ENCODE measurements at regions not wholly inside any gene's neighbourhood (a gene's known extent, or its start where the extent isn't known, plus 50 kb on each side); places are given as distances from the start of the nearest gene placed in this dataset.

GRCh38 chr15:94032571-94032970 is 198.8 kb upstream of the MCTP2 start:
- H3K27me3 ChIP-seq (ENCODE audit: control insufficient read depth, insufficient read depth, low read length, poor library complexity, severe bottlenecking), result no peaks in the 10 kb centered on the region
- no peak overlapping the region for H3K4me3 Mint-ChIP-seq
- no peak overlapping the region for H3K27ac Mint-ChIP-seq
- no peak for DNase-seq
- no peak overlapping the region for H3K27ac ChIP-seq (ENCODE audit: low read depth, low read length)
- H3K4me1 Mint-ChIP-seq, result no peaks in the 10 kb centered on the region
- H3K9me3 ChIP-seq (ENCODE audit: control insufficient read depth, low read length), result no peaks in the 10 kb centered on the region
- H3K36me3 Mint-ChIP-seq (ENCODE audit: low read depth), result no peaks in the 10 kb centered on the region
- no peaks in the 10 kb centered on the region for H3K4me1 ChIP-seq (ENCODE audit: control insufficient read depth, insufficient read depth, low read length)
- H3K9ac ChIP-seq (ENCODE audit: extremely low read depth, low read length, poor library complexity, severe bottlenecking), result no peak overlapping the region
- no peaks in the 10 kb centered on the region for H3K36me3 ChIP-seq (ENCODE audit: control insufficient read depth, insufficient read depth, low read length)
- 89 to 96% methylated on average over 6 of the region's 7 CpGs for WGBS, 2 experiments (ENCODE audit: insufficient coverage in 1 of 2, insufficient read length in 1 of 2)
- H3K9me3 Mint-ChIP-seq, result no peaks in the 10 kb centered on the region
- no peak for TF ChIP-seq CTCF (conservative IDR thresholded peaks at IDR 0.05)
- no peaks in the 10 kb centered on the region for H3K27me3 Mint-ChIP-seq (ENCODE audit: insufficient read depth)
- H3K4me3 ChIP-seq (ENCODE audit: low read length), result no peak overlapping the region

- 100% methylated on average over 1 of the region's 1 CpG for WGBS, 2 experiments (ENCODE audit: insufficient coverage in 1 of 2, insufficient read length in 1 of 2)
- H3K4me1 Mint-ChIP-seq, result no peaks in the 10 kb centered on the region
- H3K36me3 Mint-ChIP-seq (ENCODE audit: low read depth), result no peaks in the 10 kb centered on the region
- no peak overlapping the region for H3K4me3 Mint-ChIP-seq
- Histone ChIP-seq H3K4me3 (ENCODE audit: low read length) (no peak overlapping the region), H3K27me3 (ENCODE audit: control insufficient read depth, insufficient read depth, low read length, poor library complexity, severe bottlenecking) (no peaks in the 10 kb centered on the region), H3K27ac (ENCODE audit: low read depth, low read length) (no peak overlapping the region), H3K9ac (ENCODE audit: extremely low read depth, low read length, poor library complexity, severe bottlenecking) (no peak overlapping the region), H3K36me3 (ENCODE audit: control insufficient read depth, insufficient read depth, low read length) (no peaks in the 10 kb centered on the region), H3K9me3 (ENCODE audit: control insufficient read depth, low read length) (no peaks in the 10 kb centered on the region), H3K4me1 (ENCODE audit: control insufficient read depth, insufficient read depth, low read length) (no peaks in the 10 kb centered on the region)
- TF ChIP-seq CTCF (conservative IDR thresholded peaks at IDR 0.05), result no peak
- H3K27me3 Mint-ChIP-seq (ENCODE audit: insufficient read depth), result no peaks in the 10 kb centered on the region
- DNase-seq, result no peak
- no peaks in the 10 kb centered on the region for H3K9me3 Mint-ChIP-seq
- no peak overlapping the region for H3K27ac Mint-ChIP-seq
Measured at GRCh38 chr15:94031072-94031471, 200.3 kb upstream of the MCTP2 start.

GRCh38 chr15:94029495-94029894 is 201.9 kb upstream of the MCTP2 start:
- no peak overlapping the region for H3K27ac ChIP-seq (ENCODE audit: low read depth, low read length)
- H3K4me1 Mint-ChIP-seq, result no peaks in the 10 kb centered on the region
- H3K4me1 ChIP-seq (ENCODE audit: control insufficient read depth, insufficient read depth, low read length), result no peaks in the 10 kb centered on the region
- WGBS, 2 experiments (ENCODE audit: insufficient coverage in 1 of 2, insufficient read length in 1 of 2), result 91 to 93% methylated on average over 1 of the region's 1 CpG
- no peak overlapping the region for H3K27ac Mint-ChIP-seq
- H3K4me3 ChIP-seq (ENCODE audit: low read length), result no peak overlapping the region
- no peaks in the 10 kb centered on the region for H3K36me3 Mint-ChIP-seq (ENCODE audit: low read depth)
- no peaks in the 10 kb centered on the region for H3K36me3 ChIP-seq (ENCODE audit: control insufficient read depth, insufficient read depth, low read length)
- no peak for DNase-seq
- H3K27me3 Mint-ChIP-seq (ENCODE audit: insufficient read depth), result no peaks in the 10 kb centered on the region
- no peak overlapping the region for H3K4me3 Mint-ChIP-seq
- H3K9ac ChIP-seq (ENCODE audit: extremely low read depth, low read length, poor library complexity, severe bottlenecking), result no peak overlapping the region
- no peaks in the 10 kb centered on the region for H3K27me3 ChIP-seq (ENCODE audit: control insufficient read depth, insufficient read depth, low read length, poor library complexity, severe bottlenecking)
- H3K9me3 ChIP-seq (ENCODE audit: control insufficient read depth, low read length), result no peaks in the 10 kb centered on the region
- no peak for TF ChIP-seq CTCF (conservative IDR thresholded peaks at IDR 0.05)
- no peaks in the 10 kb centered on the region for H3K9me3 Mint-ChIP-seq

All from endodermal cell (in vitro differentiated cells).